GM18511 (cell line): ENCODE measurements at regions not wholly inside any gene's neighbourhood (a gene's known extent, or its start where the extent isn't known, plus 50 kb on each side); places are given as distances from the start of the nearest gene placed in this dataset.

Experiments
- ATAC-seq: cut with Tn5 transposase; IDR thresholded peaks from one replicate; pipeline ENCODE4 v1.9.1; 2021; ENCODE audit warnings: mild to moderate bottlenecking, moderate library complexity; ENCODE audit not compliant: unreplicated experiment

DNA sequence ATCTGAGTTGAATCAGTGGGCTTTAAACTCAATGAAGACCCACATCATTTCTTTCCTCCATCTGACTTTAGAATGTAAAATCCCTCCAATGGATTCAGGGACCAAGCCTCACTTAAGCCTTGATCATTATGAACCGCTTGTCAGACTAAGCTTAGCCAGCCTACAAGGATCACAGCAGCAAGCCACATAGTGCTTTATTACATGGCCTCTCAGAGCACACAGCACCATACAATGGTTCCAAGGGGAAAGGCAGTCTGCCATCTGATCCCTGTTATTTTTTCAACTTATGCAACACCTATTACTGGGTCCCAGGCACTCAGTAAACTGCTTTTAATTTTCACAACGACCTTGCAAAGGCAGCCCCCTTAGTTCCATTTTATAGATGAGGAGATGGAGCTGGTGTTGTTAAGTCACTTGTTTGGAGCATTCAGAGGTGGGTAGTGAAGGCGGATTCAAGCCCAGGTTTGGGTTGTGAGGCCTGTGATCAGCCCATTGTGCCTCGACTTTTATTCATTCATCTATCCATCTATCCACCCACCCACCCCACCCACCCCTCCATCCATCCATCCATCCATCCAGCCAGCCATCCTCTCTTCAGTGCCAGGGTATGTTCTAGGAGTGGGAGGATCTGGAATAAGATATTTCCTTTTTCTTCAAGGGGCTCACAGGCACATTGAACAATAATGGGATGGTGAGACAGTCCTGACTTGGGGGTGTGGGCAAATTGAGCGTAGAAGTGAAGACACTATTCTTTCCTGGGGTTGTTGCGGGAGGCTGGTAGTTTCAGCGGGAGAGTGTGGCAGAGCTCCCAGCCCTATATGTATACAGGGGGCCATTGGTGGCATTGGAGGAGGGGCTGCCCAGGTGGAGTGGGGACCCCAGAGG is 141.2 kb downstream of the MYCN start:
- no peak for ATAC-seq

DNA sequence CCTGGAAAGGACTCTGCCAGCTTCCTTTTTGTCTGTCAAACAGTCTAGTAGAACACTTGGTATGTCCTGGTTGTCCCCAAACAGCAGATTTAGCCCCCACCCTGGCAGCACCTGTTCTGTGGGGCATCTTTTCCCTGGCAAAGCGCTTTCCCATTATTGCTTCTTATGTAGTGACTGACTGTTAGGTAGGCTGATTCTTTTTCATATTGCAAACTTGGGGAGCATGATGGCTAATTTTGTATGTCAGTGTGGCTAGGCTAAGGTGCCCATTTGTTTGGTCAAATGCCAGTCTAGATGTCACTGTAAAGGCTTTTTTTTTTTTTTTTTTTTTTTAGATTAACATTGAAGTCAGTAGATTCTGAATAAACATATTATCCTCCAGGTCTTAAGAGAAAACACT is 140.2 kb downstream of the MYCN start:
- no peak for ATAC-seq

DNA sequence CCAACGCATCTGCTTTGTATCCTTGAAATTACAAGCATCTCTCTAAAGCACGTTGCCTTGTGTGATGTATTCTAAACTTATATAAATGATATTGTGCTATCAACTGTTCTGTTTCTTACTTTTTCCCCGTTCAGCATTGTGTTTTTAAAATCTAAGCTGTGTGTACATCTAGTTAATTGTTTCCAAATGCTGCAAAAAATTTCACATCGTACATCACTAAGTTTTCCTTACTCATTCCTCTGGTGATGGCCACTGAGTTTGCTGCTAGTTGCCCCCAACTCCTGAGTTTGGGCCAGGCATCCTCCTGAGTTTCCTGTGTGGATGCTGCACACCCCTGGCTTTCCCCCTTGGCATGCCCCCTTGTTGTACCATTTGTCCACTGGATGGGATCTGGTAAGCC is 139.7 kb downstream of the MYCN start:
- ATAC-seq: no peak

DNA sequence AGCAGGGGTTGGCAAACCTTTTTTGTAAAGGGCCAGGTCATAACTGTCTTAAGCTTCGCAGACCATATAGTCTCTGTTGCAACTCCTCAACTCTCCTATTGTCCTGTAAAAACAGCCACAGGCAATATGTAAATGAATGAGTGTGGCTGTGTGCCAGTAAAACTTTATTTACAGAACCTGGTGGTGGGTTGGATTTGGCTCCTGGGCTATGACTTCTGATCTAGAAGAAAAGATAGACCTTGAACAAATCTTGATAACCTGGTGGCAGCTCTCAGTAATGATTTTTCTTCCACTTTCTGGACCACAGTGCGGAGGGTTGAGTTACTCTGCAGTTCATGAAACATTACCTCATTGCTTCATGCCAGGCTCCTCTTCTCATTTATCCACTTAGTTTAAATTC is 139.3 kb downstream of the MYCN start:
- ATAC-seq: no peak

DNA sequence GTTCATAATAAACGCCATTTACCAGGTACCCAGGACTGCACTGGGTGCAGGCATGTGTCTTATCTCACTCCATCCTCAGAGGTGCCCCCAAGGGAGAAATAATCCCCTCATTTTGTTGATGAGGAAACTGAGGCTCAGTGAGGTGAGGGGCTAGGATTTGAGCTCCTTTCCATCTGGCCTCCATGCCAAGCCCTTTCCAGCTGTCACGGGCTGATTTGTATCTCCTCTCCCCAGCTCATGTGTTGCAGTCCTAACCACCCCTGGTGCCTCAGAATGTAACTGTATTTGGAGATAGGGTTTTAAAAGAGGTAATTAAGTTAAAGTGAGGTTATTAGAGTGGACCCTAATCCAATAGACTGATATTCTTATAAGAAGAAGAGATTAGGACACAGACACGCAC is 137.3 kb downstream of the MYCN start:
- ATAC-seq: no peak

DNA sequence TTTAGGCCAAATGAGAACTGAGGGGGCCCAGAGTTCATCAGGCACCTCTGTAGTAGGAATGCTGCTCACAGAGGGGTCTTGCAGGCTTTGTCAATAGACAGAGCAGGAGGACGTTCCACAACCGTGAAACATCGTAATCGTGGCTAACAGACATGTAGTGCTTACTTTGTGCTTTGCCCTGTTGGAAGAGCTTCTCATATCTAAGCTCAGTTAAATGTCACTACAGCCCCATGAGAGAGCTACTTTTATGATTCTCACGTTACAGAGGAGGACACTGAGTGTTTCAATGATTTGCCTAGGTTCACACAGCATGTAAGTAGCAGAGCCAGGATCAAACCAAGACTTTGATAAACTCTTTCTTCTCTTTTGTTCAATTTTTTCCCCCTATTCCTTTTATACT is 136.6 kb downstream of the MYCN start:
- no peak for ATAC-seq

DNA sequence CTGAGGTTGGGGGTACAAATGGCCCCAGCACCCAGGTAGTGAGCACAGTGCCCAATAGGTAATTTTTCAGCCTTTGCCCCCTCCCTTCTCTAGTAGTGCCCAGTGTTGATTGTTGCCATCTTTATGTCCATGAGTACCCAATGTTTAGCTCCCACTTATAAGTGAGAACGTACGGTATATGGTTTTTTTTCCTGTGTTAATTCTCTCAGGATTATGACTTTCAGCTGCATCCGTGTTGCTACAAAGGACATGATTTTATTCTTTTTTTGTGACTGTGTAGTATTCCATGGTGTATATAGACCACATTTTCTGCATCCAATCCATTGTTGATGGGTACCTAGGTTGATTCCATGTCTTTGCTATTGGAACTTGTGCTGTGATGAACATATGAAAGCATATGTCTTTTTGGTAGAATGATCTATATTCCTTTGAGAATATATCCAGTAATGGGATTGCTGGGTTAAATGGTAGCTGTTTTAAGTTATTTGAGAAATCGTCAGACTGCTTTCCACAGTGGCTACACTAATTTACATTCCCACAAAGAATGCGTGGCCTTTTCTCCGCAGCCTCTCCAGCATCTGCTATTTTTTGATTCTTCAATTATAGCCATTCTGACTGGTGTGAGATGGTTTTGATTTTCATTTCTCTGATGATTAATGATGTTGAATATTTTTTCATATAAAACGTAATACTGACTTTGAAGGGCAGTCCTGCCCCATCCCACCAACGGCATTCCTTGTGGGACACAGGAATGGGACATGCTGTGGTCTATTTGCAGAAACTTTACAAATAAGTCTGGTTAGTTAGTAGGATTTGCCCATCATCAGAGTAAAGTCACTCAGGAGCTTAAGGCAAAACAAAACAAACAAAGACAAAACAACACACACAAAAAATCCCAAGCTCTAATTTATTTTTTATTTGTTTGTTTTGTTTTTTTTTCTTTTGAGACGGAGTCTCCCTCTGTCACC is 135.0 kb downstream of the MYCN start:
- ATAC-seq: no peak

DNA sequence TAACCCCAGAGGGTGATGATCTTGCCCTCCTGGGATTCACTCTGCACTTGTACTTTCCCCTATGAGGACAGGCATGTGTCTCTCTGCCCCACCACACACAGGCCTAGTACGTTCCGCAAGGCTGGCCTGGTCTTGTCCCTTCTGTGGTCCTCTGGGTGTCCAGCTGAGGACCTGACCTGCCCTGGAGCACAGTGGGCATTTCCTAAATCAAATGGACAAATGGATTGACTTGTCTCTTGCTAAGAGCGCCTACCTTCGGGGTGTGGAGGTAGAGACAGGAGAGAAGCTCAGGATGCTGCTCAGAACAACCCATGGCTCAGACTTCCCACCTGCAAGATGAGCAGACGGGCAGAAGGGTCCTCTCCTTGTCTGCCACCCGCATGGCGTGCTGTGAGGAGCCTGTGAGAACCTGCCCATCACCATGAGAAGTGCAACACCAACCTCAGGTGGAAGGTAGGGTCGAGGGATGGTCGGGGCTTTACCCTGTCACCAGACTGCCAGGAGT is 133.6 kb downstream of the MYCN start:
- ATAC-seq: no peak

DNA sequence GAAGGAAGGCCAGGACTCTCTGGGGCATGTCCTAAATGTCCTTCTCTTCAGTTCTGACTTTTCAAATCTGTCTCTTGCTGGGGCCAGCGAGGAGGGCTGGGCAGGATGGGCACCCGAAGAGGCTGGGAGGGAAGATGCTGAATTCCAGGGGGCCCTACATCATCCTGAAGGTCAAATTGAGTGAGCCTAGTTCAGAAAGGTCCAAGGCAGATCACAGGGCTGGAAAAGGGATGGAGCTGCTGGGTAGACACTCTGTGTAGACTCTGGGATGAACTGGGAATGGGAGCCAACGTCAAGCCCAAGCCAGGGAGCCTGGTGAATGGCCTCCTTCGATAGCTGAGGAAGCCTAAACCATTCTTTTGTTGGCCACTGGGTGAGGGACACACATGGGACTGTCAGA is 133.1 kb downstream of the MYCN start:
- ATAC-seq: no peak

DNA sequence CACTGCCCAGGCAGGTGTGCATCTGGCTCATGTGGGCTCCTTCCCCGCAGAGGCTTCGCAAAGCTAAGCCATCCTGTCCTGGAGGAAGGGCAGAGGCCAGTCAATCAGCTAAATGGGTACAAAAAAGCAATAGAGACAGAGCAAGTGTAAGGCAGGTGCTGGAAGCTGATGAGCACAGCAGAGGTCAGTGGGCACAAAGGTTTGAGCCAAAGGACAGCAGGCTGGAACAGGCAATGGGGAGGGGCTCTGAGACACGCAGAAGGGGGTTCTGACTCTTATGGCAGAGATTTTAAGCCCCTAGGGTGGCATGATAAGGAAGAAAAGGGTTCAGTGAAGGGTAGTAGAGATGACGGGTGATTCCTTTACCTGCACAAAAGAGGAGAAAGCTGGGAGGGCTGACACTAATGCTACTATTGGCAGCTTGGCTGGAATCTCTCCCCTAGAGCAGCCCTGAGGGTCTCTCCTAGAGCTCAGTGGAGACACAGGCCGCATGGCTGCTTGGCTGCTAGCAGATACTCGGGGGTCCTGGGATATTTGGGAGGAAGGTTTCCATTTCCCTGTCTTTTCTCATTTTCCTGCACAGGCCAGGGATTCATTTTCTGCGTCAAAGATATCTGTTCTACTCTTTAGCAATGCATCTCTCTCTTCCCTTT is 132.4 kb downstream of the MYCN start:
- ATAC-seq: no peak

DNA sequence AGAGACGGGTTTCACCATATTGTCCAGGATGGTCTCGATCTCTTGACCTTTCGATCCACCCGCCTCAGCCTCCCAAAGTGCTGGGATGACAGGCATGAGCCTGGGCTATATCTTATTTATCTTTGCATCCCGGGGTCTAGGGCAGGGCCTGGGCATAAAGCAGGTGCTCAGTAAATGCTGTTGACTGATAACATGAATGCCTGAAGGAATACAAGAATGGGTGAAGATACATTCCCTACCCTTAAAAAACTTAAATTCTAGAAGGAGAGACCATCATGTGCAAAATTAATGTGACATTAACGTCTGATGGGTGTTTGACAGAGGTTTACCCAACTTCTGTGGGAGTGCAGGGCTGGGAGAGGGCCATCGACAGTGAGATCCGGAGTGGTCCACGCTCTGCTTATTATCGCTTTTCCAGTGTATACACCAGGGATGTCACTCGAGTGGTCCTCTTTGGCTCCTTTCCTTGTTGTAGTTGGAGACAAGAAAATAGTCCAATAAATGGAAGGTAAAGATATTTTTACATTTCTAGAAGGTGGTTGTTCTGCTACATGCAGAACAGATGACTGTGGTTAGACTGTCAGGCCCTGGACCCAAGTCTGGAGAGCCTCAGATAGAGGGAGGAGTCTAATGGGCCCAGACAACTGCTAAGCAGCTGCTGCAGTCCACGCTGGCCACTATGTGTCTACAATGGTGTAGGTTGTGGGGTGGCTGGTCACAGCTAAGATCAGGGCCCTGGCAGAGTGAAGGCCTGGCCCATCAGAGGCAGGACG is 131.7 kb downstream of the MYCN start:
- no peak for ATAC-seq

DNA sequence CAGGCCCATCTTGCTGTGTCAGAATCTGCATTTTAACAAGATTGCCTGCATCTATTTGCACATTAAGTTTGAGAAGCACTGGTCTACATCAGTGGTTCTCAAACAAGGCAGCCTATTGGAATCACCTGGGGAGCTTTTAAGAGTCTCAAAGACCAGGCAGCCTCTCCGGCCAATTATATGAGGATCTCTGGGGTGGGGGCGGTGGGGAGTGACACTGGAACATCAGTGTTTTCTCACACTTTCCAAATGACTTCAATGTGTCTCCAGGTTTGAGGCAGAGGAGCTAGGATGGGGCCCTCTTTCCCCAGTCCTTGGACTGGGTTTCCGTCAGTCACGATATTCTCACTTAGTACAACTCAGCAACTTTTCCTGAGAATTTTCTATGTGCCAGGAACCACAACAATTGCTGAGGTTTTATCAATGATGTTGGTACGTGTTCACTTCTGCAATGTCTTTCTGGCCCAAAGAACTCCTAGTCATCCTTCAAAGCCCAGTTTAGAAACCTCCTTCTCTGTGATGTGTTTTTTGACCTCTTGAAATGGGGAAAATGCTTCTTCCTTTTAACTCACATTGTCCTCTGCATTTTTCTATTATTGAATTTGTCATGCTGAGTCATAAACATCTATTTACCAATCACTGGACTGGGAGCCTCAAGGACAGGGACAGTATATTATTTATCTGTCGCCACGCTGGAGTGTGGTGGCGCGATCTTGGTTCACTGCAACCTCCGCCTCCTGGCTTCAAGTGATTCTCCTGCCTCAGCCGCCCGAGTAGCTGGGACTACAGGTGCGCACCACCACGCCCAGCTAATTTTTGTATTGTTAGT is 130.9 kb downstream of the MYCN start:
- ATAC-seq: no peak

DNA sequence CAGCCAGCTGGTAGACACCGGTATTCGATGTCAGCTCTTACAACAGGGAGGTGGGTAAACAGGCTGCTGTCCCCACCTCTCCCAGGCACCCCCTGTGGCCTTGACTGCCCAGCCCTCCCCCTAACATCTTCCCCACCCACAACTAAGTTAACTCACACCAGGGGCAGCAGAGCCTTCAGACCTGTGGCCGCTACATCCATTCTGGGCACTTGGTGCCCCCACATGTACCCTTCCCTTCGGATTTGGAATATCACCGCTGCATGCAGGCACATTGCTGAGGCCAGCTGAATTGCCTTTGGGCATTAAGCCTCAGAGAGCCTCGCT is 130.3 kb downstream of the MYCN start:
- ATAC-seq: no peak

DNA sequence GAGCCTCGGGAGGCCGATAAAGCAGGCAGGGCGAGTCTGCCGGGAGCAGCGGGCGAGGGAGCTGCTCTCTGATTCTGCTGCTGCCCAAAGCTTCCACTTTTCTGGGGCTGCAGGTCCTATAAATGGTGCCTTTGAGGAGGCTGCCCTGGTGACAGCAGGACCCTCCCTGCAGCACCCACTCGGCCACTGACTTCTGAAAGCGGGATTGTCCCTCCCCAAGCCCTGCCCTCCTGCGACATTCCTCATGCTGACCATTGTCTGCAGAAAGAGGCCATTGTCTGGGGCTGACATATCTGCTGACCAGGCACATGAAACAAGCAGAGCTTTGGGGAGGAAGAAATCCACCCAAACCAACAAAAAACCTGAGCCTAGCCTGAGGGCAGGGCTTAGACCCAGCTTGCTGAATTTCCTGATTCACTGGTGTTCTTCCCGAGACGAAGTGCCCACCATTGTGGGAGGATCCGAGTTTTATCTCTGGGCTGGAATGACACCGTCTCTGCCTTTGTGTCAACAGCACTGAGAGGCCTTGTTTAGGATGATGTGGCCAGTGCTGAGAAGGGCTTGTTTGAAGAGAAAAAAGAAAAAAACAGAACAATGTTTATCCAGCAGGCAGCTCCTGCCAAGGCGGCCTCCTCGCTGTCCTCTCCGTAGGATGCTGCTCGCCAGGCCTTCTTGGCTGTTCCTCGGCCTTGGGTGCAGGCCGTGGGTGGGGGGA is 129.7 kb downstream of the MYCN start:
- ATAC-seq: no peak

DNA sequence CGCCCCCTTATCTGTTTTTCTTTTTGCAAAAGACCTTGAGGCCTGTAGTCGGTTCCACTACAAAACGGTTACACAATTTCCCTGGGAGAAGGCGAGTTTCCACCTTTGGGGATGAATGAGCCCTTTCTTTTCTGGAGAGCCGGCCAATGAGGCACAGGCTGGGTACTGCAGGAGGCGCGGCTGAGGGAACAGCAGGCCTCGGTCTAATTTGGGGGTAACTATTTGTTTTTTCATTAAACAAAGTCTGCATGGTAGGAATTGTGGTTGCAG is 129.2 kb downstream of the MYCN start:
- no peak for ATAC-seq

DNA sequence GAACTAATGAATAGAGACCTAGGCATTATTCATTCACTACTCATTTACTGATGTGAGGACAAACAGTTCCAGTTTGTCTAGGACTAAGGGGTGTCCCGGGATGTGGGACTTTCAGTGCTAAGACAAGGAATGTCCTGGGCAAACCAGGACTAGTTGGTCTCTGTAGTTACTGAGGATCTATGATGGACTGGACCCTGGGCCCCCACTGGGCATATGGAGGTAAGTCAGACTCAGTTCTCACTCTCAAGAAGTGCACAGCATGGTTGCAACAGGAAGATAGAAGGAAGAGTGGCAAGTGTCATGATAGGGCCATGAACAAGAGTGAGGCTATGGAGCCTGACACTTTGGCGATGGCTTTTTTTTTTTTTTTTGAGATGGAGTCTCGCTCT is 128.2 kb downstream of the MYCN start:
- ATAC-seq: no peak

DNA sequence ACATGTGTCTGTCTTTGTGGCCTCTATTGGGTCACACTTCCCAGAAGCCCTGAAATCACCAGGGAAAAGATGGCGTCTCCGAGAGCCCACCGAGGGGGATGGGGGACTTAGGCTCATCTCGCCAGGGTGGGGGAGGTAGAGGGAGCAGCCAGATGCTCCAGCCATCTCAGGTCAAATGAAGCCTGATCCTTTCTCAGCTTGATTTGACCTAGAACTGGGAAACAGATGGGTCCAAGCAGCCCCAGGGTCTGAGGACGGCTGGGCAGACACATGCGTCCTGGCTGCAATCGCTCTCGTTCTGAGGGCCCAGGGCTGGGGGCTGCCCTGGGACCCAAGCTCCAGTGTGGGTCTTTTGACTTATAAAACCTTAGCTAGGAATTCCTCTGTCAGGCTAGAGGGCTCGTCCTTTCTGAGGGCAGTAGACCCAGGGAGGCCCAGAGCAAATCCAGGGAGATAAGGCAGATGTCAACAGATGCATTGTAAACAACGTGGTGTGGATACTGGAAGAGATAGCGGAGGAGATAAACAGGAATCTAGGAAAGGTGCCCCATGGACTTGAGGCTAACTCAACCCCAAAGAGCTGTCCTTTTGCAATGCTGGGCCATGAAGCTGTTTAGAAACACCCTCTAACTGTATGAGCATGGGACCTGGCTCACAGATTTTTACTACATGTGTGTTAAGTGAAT is 127.7 kb downstream of the MYCN start:
- no peak for ATAC-seq

DNA sequence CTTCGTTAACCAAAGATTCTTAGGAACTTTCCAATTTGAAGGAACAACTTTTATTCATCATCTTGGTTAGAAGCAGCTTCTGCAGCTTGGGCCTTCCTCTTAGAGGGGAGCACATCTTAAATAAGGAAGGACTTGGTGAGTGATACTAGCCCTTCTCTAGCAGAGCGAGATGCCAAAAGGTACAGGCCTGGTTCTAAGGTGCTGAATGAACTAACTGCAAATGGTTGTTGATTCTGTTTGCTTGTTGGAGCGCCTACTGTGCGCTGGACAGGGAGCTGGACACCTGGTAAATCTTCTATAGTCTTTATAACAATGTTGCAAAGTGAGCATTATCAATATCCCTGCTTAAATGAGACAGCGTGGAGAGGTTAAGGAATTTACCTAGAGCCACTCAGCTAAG is 127.1 kb downstream of the MYCN start:
- no peak for ATAC-seq

DNA sequence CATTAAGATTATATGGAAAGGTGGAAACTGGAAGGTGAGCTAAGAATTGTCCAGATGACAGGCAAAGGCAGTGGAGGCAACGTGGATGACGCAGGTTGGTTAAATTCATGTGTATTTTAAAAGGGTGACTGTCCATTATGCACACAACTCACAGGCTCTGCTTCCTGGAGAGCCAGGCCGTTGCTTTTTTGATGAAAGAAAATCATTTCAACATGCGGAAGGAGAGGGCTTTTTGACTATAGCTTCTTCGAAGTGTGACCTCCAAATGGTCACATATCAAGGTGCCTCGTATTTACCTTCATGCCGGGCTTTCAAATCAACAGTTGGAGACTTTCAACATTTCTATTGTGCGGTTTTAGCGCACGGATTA is 126.7 kb downstream of the MYCN start:
- ATAC-seq: no peak
